ENCODE measurements at regions not wholly inside any gene's neighbourhood (a gene's known extent, or its start where the extent isn't known, plus 50 kb on each side); places are given as distances from the start of the nearest gene placed in this dataset.

DNA sequence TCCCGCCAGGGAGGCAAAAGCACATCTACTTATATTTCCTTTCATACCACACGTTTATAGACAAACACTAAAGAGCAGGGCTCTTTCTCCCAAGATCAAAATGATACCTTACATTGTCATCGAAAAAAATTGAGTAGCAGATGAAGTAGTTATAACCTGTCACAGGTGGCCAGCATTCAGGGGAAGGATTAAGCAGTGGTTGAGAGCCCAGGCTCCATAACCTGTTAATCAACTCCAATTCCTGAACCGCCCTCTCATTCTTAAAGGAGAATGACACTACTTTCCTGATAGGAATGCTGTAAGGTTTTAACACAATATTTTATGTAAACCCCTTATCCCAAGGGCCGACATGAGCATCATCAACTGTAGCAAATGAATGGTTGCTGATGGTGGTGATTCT lies 268.9 kb upstream of the KCNIP4 start:
- DNase-seq, result no peak

DNA sequence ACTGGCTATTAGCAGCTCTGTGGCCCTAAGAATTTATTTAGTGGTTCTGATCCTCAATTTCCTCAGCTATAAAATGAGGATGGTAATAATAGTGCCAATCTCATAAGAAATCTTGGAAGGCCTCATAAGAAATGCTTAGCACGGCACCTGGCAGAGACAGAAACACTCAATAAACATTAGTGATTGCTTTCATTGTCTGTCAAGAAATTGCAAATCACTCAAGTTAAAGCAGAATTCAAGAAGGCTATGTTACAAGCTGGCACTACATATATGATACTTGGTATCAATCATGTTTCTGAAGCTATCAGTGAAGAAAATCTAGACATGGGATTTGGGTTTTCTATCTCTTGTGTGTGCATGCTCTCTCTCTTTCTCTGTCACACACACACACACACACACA lies 267.7 kb upstream of the KCNIP4 start:
- DNase-seq, result no peak

DNA sequence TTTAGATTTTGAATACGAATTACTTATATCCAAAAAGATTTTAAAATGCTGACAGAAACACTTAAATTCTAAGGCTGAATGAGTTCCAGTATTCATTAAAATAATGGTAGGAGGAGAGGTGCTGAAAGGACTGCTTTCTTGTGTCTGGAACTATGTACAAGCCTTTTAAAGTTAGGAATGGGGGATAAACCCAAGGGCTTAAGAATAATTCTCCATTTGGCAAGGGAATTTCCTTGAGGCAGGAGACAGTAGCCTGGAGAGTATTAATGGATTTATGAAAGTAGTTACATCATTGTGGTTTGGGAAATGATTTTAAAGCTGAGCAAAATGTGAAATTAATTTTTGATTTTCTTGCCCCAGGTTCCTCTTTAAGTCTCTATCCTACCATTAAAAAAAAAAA lies 266.5 kb upstream of the KCNIP4 start:
- DNase-seq, result no peak

DNA sequence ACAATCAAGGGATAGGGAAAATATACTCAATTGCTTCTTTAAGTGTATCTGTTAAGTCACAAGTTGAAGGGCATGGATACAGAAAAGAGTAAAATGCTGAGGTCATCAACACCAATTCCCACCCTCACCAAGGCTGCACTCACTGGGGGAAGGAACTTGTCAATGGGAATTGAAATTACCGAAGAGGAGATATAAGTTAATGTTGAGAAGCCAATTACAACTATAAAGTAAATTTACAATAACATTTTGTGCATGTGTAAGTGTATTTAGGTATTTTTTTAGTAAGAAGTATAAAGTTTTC lies 255.1 kb upstream of the KCNIP4 start:
- no peak for DNase-seq

DNA sequence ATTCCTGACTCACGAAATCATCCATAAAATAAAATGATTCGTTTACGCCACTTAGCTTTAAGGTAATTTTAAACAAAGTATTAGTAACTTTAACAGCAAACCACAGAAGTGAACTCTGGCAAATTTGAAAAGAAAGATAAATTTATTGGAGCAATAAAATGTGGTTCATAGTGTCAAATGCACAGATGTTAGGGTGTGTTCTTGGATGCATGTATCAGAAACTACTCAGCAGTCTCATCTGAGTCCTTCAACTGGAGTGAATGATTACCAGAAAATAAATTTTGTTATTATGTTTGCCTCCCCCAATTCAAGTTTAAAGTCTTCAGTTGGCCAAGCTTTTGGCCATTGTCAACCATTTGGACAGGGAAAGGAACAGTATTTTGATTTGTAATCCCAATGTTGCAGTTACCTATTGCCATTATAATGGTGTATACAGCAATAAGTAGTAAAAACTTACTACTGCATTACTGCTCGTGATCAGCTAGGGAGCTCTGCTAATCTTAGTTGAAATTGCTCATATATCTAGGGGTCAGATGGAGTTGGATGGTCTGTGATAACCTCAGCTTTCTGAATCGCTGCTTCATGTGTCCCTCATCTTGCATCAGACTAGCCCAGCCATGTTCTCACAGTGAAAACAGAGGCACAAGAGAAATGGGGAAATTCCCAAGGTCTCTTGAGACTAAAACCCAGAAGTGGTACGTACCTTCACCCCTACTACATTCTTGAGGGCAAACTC lies 254.6 kb upstream of the KCNIP4 start:
- DNase-seq, result no peak

DNA sequence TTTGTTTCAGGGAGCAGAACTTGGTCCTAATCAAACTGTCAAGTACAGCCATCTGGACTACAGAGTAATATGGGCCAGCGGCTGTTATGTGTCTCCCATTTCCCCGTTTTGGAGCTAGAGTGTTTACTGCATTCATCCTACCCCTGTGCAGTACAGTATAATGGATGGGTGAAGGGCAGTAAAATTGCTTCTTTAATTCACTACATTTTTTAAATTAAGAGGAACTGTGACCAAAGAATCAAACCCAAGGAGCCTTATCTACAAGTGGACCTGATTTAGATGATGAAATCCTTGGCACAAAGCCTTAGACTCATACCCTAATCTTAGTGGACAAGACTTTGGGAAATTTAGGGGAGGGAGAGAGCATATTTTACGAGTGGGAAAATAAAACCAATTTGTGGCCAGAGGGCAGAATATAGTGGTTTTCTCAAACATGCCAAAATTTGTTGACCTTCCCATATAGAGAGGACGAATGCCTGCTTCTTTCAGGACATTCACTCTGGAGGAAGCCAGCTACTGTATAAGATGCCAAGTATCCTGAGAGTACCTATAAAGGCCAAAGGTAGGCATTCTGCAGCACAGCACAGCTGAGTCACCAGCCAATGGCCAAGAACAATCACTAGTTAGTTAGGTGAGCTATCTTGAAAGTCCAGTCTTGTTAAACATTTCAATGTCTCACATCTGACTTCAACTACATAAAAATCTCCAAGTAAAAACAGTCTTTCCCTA lies 253.8 kb upstream of the KCNIP4 start:
- DNase-seq, result no peak

DNA sequence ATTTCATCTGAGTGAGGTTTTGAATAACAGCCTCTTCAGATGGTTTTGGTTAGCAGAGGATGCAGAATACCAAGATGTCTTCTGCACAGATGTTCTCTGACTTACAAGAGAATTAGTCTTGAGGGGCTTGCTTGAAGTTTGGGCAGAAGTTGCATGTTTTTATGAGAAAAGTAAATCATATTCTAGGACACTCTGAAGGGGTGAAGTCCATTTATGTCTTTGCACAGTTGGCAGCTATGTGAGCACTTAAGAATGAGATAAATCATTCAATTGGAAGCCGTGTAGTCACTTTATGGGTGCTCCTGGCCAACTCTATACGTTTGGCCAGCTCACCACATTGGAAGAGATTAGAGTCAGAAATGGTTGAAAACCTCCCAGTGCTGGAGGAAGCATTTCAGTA lies 252.7 kb upstream of the KCNIP4 start:
- no peak for DNase-seq

DNA sequence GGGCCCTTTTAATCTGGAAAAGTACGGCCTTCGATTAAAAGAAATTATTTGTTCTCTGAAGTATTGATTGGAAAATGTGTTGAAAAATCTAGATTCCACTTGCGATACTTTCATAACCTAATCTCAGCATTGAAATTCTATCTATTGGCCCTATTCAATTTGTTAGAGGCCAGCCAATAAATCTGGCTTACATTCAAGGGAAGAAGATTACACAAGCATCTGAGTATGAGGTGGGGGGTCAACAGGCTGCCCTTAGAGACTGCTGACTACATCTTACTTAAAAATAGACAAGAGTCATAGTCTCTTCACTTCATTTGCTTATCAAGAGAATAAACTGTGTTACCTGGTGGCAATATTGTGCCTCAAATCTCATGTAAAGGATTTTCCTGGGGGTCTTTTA lies 248.0 kb upstream of the KCNIP4 start:
- DNase-seq, result no peak

DNA sequence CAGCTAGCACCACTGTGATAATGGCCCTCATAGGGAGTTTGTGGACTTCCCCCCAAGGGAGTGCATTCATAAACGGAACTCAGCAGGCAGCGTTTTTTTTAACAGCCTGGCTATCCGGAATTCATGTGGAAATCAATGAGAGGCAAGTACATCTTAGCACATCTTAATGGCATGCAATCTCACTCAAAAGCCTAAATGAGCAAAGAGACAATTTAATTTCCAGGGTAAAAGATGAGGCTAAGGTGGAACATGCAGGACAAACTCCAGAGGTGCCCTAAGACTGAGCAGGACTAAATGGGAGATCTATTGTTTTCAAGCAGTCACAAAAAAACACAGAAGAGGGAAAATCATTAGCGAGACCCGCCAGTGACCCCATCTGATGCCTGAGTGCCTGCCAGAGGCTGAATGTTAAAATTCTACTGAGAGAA lies 243.5 kb upstream of the KCNIP4 start:
- no peak for DNase-seq

DNA sequence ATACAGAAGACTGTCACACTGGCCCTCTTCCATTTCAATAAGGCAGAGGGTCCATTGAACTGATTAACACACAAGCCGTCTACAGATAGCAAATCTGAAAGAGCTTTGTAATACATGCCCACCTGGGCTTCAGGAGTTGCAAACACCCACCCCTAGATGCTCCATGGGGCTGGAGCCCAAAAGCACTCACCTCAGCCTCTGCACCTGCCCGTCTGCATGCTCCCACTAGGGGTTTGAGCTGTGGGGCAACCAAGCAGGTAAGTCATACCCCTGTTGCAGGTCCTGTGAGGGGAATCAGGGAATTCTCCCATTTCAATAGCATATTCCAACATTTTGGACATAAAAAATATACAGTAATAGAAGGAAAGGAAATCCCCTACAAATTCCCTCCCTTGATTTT lies 243.0 kb upstream of the KCNIP4 start:
- no peak for DNase-seq

DNA sequence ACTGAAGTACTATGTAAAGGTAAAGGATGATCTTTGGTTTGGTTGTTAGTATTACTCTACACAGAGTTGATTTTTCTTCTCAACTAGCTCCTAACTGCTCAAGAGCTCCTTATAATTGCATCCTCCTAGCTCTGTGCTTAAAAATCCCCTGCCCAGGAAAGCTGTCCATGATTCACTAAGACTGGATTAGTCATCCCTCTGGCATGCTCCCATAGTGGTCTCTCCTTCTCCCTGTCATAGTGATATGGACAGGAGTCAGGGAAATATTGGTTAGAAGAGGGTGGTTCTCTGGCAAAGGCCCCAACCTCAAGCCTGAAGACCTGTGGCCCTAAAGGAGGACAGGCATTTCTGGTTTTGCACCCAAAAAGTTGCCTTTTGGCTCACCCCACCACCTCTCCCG lies 242.3 kb upstream of the KCNIP4 start:
- no peak for DNase-seq

DNA sequence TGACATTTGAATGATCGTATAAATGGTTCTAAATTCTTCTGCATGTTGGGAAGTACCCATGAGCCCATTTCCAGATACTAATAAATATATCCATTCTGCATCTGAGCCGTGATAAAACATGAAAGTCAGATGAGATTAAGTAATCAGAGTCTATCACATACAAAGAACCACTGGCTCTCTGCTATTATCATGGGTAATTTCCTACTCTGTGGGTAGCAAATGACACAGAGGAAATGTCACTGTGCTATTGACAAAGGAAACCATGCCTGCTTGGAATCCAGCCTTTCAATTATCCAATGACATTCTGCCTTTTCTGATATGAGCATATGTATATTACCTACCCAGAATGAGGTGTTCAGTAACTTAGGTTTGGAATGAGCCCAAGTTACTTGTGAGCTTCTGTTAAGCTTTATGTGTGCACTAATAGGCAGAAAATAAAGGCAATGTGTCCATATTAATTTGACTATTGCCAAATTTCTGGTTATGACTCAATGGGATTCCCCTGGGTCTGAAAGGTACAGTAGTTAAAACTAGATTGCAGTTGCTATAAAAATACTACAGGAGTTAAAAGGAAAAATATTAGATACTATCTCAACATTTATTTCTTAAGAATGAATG lies 238.7 kb upstream of the KCNIP4 start:
- no peak for DNase-seq

DNA sequence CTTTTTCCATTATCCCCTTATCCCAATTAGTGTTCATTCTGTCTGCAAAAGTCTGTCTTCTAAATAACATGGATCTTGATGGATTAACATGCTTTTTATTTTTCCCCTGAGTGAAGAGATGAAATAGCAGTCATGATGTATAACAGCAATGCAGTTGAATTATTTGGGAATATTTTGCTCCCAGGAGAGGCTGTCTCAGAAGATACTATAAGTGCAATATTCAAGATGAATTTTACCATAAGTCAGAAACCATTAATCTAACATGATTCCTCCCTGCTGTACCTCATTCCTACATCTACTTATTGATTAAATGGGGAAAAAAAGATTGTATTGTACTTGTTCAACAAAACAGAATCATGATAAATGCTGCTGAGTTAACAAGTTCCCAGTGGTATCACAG lies 233.2 kb upstream of the KCNIP4 start:
- DNase-seq, result no peak

DNA sequence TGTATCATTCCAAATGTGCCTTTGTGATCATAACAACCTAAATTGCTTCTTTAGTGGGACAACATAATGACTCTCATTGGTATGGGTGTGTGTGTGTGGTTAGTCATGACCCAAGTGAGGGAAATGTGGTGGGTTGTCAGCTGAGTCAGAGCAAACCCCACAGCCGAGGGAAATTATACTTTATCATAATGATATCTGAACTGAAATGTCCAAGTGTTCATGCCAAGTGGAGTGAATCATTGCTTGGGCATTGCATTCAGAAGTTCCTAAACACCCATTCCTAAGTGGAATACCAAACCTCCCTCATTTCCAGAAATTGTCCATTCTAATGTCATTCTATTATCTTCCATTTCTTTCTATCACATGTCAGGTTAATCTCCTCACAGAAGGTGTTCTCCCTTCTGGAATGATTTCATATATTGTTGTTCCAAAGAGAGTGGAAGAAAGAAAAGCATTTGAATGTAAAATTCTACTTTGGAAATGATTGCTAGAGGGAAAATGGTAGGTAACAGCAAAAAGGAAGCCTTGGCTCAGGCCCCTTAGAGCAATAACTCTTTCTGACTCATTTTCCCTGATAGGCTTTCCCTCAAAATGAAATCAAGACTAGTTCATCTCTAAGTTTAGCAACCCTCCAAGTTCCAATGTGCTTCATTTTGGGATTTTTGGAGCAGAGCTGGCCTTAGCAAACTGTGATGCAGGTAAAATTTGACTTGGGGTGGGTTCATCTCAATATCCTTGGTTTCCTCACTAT lies 230.7 kb upstream of the KCNIP4 start:
- no peak for DNase-seq

DNA sequence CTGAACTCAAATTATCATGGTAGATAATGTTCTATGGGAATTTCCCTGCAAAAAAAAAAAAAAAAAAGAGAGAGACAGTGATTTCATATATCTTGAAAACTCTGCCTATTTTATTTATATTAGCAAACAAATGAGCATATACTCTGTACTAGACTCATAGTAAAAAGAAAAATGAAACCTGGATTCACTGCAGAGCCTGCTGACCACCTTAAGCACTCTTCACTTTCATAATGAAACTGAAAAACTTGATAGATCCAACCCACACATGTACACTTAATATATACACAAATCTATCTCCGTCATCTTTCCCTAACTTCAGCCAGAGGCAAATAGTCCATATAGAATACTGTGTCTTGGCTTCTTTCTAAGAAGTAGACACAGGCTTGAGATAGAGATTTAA lies 226.1 kb upstream of the KCNIP4 start:
- DNase-seq, result no peak

DNA sequence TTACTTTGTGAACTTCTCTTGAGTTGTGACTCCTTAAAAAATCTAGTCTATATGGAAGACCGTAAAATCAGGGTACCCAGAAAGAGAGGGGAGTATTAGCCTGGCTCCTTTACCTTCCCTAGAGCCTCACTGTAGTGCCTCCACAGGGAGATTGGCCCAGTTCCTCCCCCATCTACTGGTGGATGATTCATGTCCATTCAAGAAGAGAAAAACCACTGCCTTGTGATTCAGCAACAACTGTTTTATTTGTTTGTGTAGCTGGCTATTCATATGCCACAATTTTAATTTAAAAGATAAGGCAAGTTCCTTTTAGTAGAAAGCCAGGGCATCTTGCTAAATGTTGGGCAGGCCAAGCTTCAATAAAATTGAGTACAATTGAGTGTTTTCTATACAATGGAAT lies 221.8 kb upstream of the KCNIP4 start:
- no peak for DNase-seq

DNA sequence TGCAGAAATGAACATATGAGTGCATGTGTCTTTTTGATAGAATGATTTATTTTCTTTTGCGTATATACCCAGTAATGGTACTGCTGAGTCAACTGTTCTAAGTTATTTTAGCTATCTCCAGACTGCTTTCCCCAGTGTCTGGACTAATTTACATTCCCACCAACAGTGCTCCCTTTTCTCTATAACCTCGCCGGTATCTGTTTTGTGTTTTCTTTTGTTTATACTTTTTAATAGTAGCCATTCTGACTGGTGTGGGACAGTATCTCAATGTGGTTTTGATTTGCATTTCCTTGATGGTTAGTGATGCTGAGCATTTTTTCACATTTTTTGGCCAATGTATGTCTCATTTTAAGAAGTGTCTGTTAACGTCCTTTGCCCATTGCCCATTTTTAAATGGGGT lies 218.6 kb upstream of the KCNIP4 start:
- no peak for DNase-seq

DNA sequence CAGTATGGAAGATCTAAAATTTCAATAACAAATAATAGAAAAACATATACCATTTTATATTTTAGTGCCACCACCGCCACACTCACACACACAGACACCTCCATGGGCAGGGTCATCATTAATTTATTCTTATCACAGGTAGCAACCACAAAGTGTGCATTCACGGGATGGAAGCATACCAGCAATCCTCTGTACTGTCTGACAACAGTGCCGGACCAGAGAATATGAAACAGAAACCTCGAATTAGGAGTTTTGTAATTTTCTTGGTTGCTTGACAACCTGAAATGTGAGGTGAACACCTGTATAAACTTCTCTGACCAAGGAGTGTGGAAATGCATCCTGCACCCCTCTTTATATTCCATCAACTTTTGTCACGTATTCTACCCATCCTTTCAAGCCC lies 213.9 kb upstream of the KCNIP4 start:
- DNase-seq, result no peak

DNA sequence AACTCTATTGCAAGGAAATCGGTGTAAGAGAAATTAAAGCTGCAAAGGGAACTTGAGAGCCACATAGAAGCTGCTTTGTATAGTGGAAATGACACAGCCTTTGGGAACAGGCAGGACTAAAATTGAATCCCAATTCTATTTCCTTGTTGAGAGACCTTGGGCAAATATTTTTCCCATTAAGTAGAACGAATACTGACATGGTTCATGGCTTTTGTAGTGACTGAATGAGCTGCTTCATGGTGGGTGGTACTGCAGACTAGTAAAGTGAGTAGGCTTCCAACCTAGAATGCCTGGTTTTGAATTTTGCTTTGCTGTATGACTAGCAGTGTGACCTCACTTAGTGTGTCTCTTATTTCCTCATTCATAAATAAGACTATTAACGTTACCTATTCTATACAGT lies 182.2 kb upstream of the KCNIP4 start:
- no peak for DNase-seq

DNA sequence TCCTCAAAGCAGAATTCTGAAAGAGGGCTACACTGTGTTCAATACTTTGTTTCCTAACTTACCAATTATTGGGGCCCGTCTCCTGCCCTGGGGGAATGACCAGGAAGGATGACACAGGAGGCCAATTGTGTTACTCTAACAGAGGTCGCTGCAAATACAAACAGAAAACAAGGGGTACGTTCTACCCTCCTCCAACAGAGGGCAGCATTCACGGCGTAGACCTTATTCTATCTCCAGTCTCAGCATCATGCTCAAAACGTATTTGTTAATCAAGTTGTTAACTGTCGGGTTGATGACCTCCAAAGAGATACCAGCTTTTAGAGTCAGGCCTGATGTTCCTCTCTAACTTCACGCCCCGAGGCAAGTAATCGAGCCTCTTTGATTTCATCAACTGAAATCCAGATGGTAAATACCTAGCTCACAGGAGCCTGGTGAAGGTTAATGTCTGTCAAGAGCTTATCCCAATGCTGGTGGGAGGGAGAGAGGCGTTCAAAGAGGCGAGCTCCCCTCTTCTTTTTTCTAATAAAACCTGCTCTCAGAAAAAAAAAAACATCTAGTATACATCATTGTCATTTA lies 181.0 kb upstream of the KCNIP4 start:
- DNase-seq, result peak; percentile 10

DNA sequence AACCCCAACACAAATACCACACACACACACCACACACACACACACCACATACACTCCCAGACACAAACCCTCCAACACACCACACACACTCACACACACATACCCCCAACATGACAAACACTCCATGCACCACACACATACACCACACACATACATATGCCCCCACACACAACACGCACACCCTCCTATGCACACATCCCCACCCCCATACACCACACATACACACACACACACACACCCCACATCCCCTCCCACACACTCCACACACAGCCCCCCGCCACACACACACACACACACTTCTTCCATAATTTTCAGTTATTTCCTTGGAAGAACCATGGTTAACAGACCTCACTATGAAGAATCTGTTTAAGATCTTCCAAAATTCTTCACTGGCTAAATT lies 173.5 kb upstream of the KCNIP4 start:
- no peak for DNase-seq

DNA sequence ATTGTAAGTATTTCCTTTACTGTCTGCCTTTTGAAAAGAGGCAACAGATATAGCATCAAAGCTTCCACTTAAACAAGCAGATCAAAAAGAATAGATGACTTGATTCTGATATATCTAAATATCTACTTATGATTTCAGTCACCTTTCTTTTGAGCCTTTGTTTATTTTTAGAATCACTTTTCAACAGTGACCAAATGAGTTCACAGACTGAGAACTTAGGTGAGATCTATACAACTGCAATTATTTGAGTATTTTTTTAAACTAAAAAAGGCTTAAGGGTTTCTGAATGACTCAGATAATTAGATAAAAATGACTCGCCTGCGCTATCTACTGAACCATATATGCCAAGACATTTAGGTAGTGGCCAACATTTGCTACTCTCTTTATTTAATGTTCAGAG lies 166.7 kb upstream of the KCNIP4 start:
- DNase-seq, result no peak

DNA sequence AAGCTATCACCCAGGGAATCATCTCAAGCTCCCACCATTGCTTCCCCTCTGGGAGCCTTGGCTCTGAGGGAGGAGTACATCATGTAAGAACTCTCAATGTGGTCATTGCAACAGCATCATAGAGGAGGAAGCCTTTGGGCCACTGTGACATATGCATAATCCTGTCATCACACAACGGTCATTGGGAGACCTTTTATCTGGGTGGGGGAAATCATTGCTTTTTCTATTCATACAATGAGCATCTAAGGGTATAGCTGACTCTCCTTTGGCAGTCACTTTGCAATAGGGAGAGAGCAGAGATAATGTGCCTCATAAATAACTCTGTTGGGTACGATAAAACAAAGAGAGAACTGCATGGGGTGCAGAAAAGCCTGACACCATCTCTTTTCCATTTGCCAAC lies 155.2 kb upstream of the KCNIP4 start:
- DNase-seq, result no peak

DNA sequence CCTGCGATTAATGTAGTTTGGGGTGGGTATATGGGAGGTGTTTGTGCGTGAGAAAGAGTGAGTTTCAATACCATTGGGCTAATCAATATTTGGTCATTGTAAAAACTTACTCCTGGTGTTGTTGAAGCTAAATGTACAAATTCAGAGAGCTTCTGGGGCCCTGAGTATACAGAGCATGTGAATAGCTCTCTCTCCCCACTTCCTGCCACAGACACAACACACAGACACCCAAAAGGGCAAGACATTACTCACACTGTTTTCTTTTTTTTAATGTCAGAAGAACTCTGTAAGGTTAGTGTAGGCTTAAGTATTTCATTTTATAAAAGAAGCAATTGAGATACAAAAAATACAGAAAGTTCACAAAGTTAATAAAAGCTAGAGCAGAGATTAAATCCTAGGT lies 151.3 kb upstream of the KCNIP4 start:
- no peak for DNase-seq
